22Rv1 (cell line): ENCODE measurements at regions not wholly inside any gene's neighbourhood (a gene's known extent, or its start where the extent isn't known, plus 50 kb on each side); places are given as distances from the start of the nearest gene placed in this dataset.

Experiments
- CTCF ChIP-seq: fragments of 450-650 bp; IDR thresholded peaks from 2 replicates; pipeline ENCODE4 v1.5.1; 2017; ENCODE audit warnings: mild to moderate bottlenecking
- ZFX ChIP-seq: fragments of 450-650 bp; IDR thresholded peaks from 2 replicates; pipeline ENCODE4 v1.6.1; 2017; ENCODE audit warnings: antibody characterized with exemption, borderline replicate concordance

DNA sequence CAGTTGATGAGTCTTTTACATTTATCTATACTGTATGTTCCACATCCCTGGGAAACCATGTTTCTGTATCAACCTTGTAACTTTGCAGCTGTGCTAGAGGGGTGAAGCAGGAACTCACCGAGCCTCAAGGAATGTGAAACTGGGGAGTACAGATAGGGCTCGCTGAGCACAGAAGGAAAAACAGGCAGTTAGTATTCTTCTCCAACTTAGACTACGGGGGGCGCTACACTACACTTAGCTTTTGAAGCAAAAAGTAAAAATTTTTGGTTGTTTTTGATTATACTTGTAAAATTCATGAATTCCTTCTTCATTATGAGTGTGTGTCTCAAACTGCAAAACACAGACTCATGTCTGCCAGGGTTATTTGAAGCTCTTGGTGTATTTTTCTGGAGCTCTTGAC, 132.7 kb upstream of the RGMA start:
- TF ChIP-seq CTCF (no peak), ZFX (no peak)
